GM12872 (cell line): ENCODE measurements at regions not wholly inside any gene's neighbourhood (a gene's known extent, or its start where the extent isn't known, plus 50 kb on each side); places are given as distances from the start of the nearest gene placed in this dataset.

Experiments used
- TF ChIP-seq, protein P1 (sequence below): IDR thresholded peaks from 3 replicates; pipeline ENCODE4 v1.5.1; 2011; ENCODE audit warnings: low read depth, mild to moderate bottlenecking, low read length, moderate library complexity; ENCODE audit not compliant: insufficient read depth

DNA sequence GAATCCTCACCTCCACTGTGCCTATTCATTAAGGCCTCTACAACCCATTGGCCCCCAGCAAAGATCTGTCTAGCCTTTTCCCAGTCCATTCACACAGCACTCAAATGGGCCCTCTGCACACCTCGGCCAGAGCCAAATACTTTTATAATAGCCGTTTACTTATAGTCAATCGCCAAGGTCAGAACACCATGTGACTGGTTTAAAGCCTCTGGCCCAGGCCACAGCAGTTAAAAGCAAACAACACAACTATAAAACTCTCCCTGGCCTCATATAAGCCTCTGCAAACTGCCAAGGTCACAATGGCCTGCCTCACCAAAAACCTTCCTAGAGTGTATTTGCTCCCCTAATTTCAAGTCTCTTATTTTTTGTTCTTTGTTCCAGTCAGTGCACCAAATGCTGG is 562.6 kb downstream of the CAAP1 start:
- TF ChIP-seq, protein P1, sequence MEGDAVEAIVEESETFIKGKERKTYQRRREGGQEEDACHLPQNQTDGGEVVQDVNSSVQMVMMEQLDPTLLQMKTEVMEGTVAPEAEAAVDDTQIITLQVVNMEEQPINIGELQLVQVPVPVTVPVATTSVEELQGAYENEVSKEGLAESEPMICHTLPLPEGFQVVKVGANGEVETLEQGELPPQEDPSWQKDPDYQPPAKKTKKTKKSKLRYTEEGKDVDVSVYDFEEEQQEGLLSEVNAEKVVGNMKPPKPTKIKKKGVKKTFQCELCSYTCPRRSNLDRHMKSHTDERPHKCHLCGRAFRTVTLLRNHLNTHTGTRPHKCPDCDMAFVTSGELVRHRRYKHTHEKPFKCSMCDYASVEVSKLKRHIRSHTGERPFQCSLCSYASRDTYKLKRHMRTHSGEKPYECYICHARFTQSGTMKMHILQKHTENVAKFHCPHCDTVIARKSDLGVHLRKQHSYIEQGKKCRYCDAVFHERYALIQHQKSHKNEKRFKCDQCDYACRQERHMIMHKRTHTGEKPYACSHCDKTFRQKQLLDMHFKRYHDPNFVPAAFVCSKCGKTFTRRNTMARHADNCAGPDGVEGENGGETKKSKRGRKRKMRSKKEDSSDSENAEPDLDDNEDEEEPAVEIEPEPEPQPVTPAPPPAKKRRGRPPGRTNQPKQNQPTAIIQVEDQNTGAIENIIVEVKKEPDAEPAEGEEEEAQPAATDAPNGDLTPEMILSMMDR, result no peak

DNA sequence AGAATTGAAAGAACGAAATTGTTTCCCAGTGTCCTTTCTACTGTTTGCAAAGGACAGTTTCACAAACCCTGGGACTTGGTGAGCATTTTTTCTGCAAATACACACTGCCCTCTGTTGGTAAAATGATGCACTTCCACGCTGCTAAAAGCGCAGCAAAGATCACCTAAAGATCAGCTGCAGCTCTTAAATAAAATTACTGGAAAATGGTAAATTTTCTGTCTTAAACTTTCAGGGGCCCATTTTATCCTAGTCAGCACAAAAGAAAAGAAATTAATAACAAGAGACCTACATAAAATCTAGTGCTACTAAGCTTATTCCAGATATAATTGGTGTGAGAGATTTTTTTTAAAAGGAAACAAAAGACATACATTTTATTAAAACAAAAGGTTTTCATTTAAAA is 566.0 kb downstream of the CAAP1 start:
- TF ChIP-seq, protein P1, result peak; percentile 76

DNA sequence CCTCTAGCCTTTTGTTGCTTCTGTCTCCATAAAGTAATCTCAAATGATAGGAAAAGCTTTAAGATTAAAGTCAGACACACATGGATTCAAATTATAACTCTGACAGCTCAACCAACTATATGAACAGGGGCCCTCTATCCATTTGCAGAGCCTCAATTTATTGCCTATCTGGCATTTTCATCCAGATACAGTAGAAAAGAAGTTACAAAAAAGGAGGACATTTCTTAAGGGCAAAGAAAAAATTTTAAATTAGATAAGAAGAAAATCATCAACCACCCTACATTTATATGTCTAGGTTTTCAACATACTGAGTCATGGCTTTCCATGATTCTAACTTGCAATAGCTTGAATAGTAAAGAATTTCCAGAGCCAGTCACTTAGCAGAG is 567.2 kb downstream of the CAAP1 start:
- TF ChIP-seq, protein P1, result no peak

DNA sequence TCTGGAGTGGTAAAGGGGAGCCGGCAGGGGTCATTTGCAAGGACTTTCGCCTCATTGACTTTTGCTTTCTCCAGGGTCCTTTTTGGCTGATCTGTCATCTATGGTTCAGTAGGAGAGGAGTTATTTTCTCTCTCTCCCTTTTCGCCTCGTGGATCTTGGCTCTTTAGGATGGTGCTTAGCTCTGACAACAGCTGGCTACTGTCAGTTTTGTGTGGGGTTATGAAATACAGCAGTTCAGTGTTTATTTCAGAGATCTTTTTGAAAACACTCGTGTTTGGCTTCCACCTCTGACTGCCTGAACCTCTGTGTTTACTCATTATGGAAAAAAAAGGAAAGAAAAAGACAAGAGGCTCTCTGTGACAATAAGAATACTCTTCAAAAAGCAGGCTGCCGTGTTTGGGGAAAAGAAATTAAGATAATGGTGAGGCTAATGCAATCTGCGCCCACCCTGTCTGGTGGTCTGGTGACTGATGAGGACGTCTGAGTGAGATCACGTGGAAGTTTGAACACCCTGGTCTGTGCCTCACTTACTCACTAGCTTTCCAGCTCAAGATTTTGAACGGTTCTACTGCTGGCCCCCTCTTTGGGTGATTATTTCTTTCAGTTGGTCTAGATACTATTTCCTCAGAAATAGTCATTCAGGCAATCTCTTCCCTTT is 567.7 kb downstream of the CAAP1 start:
- TF ChIP-seq, protein P1, result no peak

DNA sequence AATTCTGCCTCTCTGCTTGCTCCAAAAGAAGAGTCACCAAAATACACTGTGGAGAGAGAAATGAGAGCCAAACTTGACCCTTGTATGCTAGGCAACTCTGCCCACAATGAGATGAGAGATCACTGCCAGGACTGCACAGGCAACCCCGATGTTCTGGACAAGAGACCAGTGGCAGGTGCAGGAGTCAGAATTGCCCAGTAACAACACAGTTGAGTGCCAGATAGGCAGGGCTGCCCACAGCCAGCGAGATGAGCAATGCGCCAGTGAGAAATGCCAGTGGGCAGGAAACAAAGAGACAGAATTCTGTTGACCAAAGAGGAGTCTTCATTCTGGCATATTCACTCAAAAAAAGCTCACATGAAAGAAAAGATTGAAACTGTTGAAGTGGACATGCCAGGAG is 570.7 kb downstream of the CAAP1 start:
- TF ChIP-seq, protein P1, result no peak

DNA sequence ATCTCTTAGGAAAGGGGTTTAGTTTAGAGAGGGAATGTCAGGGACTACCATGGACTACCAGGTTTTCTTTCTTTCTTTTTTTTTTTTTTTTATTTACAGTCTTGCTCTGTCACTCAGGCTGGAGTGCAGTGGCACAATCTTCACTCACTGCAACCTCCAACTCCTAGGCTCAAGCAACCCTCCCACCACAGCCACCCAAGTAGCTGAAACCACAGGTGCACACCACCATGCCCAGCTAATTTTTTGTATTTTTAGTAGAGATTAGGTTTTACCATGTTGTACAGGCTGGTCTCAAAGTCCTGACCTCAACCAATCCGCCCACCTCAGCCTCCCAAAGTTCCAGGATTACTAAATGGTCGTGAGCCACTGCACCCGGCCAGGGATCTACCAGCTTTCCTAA is 572.7 kb downstream of the CAAP1 start:
- TF ChIP-seq, protein P1, result no peak

DNA sequence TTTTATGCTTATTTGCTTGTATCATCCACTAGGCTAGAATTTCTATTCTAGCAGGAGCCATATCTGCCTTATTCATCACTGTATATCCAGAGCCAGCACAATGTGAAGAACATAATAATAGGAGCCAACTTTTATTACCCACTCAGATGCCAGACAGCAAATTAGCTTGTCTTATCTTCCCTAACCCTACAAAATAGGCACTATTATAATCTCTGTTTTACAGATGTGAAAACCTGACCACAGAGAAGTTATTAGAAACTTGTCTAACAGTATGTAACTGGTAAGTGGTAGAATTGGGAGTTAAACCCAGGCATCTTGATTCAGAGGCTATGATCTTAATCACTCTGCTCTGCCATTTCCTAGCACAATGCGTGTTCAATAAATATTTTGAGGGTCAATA is 579.5 kb downstream of the CAAP1 start:
- TF ChIP-seq, protein P1, result no peak

DNA sequence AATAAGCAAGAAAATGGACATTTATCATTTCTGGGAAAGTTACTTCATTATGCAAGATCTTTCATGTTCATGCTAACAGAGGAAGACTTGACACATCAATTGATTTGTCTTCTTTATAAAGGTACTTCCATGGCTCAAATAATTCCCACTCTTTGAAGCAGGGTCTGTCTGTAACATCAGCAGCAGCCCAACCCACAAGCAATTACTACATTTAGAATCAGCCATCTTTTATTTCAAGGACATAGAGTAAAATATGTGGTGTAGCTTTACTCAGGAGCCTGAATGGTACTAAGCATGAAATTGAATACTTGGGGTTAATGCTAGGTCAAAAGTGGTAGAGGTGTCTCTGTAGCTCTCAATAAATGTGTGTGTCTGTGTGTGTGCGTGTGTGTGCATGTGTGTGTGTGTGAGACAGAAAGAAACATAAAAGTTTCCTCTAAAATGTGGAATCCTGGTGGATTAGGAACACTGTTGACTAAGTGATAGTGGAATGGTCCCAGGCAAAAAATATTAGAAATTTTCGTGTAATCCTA is 581.1 kb downstream of the CAAP1 start:
- TF ChIP-seq, protein P1, result no peak
